GM23248 (cell line): ENCODE measurements at regions not wholly inside any gene's neighbourhood (a gene's known extent, or its start where the extent isn't known, plus 50 kb on each side); places are given as distances from the start of the nearest gene placed in this dataset.

Experiments used
- EZH2 ChIP-seq: fragments of 200-600 bp; sonication (generic); IDR thresholded peaks from 2 replicates; pipeline ENCODE4 v1.6.1; 2018; ENCODE audit warnings: antibody characterized with exemption, mild to moderate bottlenecking; ENCODE audit not compliant: insufficient read depth, poor library complexity, severe bottlenecking
- EZH2phosphoT487 ChIP-seq: fragments of 200-600 bp; sonication (generic); IDR thresholded peaks from 2 replicates; pipeline ENCODE4 v1.6.1; 2018; ENCODE audit warnings: antibody characterized with exemption, moderate library complexity, mild to moderate bottlenecking, low read depth; ENCODE audit not compliant: insufficient read depth

GRCh38 chr9:89684912-89685636 is 80.3 kb downstream of the GADD45G start:
- no peak for TF ChIP-seq EZH2
- TF ChIP-seq EZH2phosphoT487, result no peak
